Ishikawa (cell line): ENCODE measurements at regions not wholly inside any gene's neighbourhood (a gene's known extent, or its start where the extent isn't known, plus 50 kb on each side); places are given as distances from the start of the nearest gene placed in this dataset.
A peak's percentile ranks its signal among the peaks of the same experiment; 100 is the strongest.

Source experiments
- CEBPB ChIP-seq: IDR thresholded peaks from 2 replicates; pipeline ENCODE4 v1.6.1; 2012
- CREB1 ChIP-seq: IDR thresholded peaks from 2 replicates; pipeline ENCODE4 v1.6.1; 2012; ENCODE audit warnings: low read depth
- EGR1 ChIP-seq: IDR thresholded peaks from 2 replicates; pipeline ENCODE4 v1.6.1; 2012
- EP300 ChIP-seq: IDR thresholded peaks from 2 replicates; pipeline ENCODE4 v1.6.1; 2012; ENCODE audit warnings: borderline replicate concordance
- FOXM1 ChIP-seq: IDR thresholded peaks from 2 replicates; pipeline ENCODE4 v1.6.1; 2012; ENCODE audit warnings: low read depth, borderline replicate concordance
- NFIC ChIP-seq: IDR thresholded peaks from 2 replicates; pipeline ENCODE4 v1.6.1; 2012
- RAD21 ChIP-seq: IDR thresholded peaks from 2 replicates; pipeline ENCODE4 v1.6.1; 2012; ENCODE audit warnings: low read depth
- TAF1 ChIP-seq: IDR thresholded peaks from 2 replicates; pipeline ENCODE4 v1.6.1; 2012; ENCODE audit warnings: low read depth, mild to moderate bottlenecking
- TCF12 ChIP-seq: IDR thresholded peaks from 2 replicates; pipeline ENCODE4 v1.6.1; 2012; ENCODE audit warnings: low read depth
- TEAD4 ChIP-seq: IDR thresholded peaks from 2 replicates; pipeline ENCODE4 v1.6.1; 2012
- YY1 ChIP-seq: IDR thresholded peaks from 2 replicates; pipeline ENCODE4 v1.6.1; 2012; ENCODE audit warnings: low read depth
- ZBTB7A ChIP-seq: IDR thresholded peaks from 2 replicates; pipeline ENCODE4 v1.6.1; 2012; ENCODE audit warnings: low read depth
- TF ChIP-seq, protein P1 (sequence below): IDR thresholded peaks from 2 replicates; pipeline ENCODE4 v1.6.1; 2012
- TF ChIP-seq, protein P2 (sequence below): IDR thresholded peaks from 2 replicates; pipeline ENCODE4 v1.6.1; 2012; ENCODE audit warnings: low read depth, mild to moderate bottlenecking
- TF ChIP-seq, protein P3 (sequence below): IDR thresholded peaks from 2 replicates; pipeline ENCODE4 v1.6.1; 2012

DNA sequence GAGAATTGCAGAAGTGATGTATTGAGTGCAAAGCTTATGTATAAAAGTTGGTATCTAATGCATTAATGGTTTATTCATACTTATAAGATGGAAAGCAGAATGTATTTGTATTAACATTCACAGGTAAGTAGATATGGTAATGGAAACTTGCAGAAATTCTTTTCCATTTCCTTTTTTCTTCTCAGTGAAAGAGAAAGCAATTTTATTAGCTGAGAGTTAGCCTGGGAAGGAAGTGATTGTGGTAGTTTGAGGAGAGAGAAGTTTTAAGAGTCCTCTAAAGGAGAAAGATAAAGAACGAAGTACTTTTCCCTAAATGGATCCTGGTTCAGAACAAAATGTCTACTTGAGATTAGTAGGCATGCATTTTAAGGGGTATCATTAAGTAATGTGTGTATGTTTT lies 60.1 kb upstream of the OSTN start:
- TF ChIP-seq, protein P1, sequence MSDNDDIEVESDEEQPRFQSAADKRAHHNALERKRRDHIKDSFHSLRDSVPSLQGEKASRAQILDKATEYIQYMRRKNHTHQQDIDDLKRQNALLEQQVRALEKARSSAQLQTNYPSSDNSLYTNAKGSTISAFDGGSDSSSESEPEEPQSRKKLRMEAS = no peak
- TF ChIP-seq CEBPB (no peak), TEAD4 (no peak), EGR1 (no peak), FOXM1 (no peak), NFIC (no peak), TCF12 (no peak), TAF1 (no peak), RAD21 (no peak), EP300 (no peak)
- TF ChIP-seq, protein P2, sequence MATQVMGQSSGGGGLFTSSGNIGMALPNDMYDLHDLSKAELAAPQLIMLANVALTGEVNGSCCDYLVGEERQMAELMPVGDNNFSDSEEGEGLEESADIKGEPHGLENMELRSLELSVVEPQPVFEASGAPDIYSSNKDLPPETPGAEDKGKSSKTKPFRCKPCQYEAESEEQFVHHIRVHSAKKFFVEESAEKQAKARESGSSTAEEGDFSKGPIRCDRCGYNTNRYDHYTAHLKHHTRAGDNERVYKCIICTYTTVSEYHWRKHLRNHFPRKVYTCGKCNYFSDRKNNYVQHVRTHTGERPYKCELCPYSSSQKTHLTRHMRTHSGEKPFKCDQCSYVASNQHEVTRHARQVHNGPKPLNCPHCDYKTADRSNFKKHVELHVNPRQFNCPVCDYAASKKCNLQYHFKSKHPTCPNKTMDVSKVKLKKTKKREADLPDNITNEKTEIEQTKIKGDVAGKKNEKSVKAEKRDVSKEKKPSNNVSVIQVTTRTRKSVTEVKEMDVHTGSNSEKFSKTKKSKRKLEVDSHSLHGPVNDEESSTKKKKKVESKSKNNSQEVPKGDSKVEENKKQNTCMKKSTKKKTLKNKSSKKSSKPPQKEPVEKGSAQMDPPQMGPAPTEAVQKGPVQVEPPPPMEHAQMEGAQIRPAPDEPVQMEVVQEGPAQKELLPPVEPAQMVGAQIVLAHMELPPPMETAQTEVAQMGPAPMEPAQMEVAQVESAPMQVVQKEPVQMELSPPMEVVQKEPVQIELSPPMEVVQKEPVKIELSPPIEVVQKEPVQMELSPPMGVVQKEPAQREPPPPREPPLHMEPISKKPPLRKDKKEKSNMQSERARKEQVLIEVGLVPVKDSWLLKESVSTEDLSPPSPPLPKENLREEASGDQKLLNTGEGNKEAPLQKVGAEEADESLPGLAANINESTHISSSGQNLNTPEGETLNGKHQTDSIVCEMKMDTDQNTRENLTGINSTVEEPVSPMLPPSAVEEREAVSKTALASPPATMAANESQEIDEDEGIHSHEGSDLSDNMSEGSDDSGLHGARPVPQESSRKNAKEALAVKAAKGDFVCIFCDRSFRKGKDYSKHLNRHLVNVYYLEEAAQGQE = no peak

DNA sequence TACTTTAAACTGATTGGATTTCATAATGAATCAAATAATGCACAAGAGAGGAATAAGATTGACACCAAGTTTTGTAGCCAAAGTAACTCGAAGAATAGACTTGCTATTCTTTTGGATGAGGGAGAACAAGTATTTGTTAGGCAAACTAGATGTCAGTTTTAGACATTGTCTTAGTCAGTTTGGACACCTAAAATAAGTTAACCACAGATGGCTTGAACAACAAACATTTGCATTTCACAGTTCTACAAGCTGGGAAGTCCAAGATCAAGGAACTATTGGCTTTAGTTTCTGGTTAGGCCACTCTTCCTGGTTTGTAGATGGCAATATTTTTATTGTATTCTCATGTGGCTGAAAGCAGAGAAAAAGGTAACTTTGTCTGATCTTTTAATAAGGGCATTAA lies 61.3 kb upstream of the OSTN start:
- TF ChIP-seq ZBTB7A (no peak), YY1 (no peak), EP300 (no peak), FOXM1 (no peak), RAD21 (no peak), CEBPB (no peak), EGR1 (no peak), CREB1 (no peak), TAF1 (no peak), NFIC (no peak), TCF12 (no peak), TEAD4 (no peak)
- TF ChIP-seq, protein P3, sequence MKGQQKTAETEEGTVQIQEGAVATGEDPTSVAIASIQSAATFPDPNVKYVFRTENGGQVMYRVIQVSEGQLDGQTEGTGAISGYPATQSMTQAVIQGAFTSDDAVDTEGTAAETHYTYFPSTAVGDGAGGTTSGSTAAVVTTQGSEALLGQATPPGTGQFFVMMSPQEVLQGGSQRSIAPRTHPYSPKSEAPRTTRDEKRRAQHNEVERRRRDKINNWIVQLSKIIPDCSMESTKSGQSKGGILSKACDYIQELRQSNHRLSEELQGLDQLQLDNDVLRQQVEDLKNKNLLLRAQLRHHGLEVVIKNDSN = no peak
- TF ChIP-seq, protein P2 = no peak
- TF ChIP-seq, protein P1 = no peak

DNA sequence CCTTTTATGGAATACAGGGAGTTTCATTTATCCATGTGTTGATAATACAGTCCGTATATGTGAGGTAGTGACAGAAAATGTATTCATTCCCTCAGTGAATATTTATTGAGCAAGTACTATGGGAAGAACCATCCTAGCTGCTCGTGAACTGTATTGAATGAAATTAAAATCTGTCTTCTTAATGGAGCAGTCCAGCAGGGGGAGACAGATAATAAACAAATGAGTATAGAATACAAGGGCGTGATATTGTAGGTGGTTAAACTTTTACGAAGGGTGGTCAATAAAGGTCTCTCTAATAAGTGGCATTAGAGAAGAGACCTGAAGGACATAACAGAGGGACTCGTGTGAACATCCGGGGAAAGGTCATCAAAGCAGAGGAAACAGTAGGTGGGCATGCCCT lies 62.7 kb upstream of the OSTN start:
- TF ChIP-seq CREB1 (no peak), CEBPB (no peak), TEAD4 (no peak), RAD21 (peak; percentile 47; the same call in 1 of the 2 replicates), FOXM1 (no peak), ZBTB7A (no peak), YY1 (no peak)

DNA sequence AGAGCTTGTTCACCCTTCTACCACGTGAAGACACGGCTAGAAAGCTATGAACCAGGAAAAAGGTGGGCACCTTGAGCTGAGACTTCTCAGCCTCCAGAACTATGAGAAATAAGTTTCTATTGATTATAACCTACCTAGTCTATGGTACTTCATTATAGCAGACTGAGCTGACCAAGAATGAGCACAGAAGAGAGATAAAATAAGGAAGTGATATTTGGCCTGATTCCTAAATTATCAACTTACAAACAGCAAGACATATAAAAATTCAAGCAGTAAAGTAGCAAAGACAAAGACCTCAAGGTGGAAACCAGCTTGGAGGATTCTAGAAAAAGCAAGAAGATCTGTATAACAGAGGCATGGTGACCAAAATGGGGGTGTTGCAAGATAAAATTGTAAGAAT lies 63.9 kb upstream of the OSTN start:
- TF ChIP-seq, protein P2 = no peak
- no peak for TF ChIP-seq NFIC

DNA sequence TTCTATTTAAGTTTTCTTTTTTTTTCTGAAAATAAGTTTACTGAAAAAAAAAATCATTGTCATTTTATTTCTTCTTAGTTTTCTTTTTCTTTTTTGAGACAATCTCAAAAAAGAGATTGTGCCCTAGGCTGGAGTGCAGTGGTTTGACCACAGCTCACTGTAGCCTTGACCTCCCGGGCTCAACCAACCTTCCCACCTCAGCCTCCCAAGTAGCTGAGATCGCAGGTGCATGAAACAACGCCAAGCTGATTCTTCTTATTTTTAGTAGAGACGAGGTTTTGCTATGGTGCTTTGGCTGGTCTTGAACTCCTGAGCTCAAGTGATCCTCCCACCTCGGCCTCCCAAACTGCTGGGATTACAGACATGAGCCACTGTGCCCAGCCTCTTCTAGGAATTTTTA lies 65.7 kb upstream of the OSTN start:
- TF ChIP-seq, protein P2 = no peak
- no peak for TF ChIP-seq FOXM1
